Stomach (tissue), 8 donors: ENCODE measurements at regions not wholly inside any gene's neighbourhood (a gene's known extent, or its start where the extent isn't known, plus 50 kb on each side); places are given as distances from the start of the nearest gene placed in this dataset.

Experiments used
- DNase-seq, 2 donors: peaks; one replicate each; pipeline versions ENCODE4 v3.0.0 to v3.0.0-alpha.2; 2013 to 2019
- H3K27ac ChIP-seq, 5 donors: fragments of 200-600 bp in 4 of 5; sonication (generic) in 4 of 5; one replicate each; pipeline ENCODE4 v1.5.1; 2013 to 2019; ENCODE audit warnings: mild to moderate bottlenecking in 1 of 5, moderate library complexity in 1 of 5
- H3K27me3 ChIP-seq, 3 donors: fragments of 200-600 bp; sonication (generic); one replicate each; pipeline ENCODE4 v1.5.1; 2017 to 2019; ENCODE audit warnings: mixed run types in 1 of 3
- H3K36me3 ChIP-seq, 4 donors: fragments of 200-600 bp; sonication (generic); 1 replicate in 3 of 4; 2 replicates in 1 of 4; pipeline ENCODE4 v1.5.1; 2016 to 2019
- H3K4me1 ChIP-seq, 4 donors: fragments of 200-600 bp; sonication (generic); one replicate each; pipeline ENCODE4 v1.5.1; 2016 to 2019
- H3K4me3 ChIP-seq, 4 donors: fragments of 200-600 bp; sonication (generic) in 3 of 4; one replicate each; pipeline ENCODE4 v1.5.1; 2016 to 2019; ENCODE audit warnings: mild to moderate bottlenecking in 1 of 4
- H3K9me3 ChIP-seq, 4 donors: fragments of 200-600 bp; sonication (generic); one replicate each; pipeline ENCODE4 v1.5.1; 2016 to 2019
- CTCF ChIP-seq, 7 experiments: fragments of 450-650 bp in 4 of 7; fragments of 200-600 bp in 3 of 7; sonication (generic) in 3 of 7; IDR thresholded peaks; one replicate each; pipeline ENCODE4 v1.5.1; 2016 to 2019; ENCODE audit warnings: antibody characterized with exemption in 7 of 7, control low read depth in 2 of 7, mild to moderate bottlenecking in 1 of 7
- EP300 ChIP-seq: sonication (generic); formaldehyde crosslinking; IDR thresholded peaks from one replicate; pipeline ENCODE4 v1.6.1; 2017; ENCODE audit warnings: antibody characterized with exemption
- POLR2A ChIP-seq, 4 donors: fragments of 450-650 bp; IDR thresholded peaks; one replicate each; pipeline ENCODE4 v1.6.1; 2016; ENCODE audit warnings: antibody characterized with exemption in 4 of 4, control low read depth in 2 of 4, mild to moderate bottlenecking in 1 of 4, moderate library complexity in 1 of 4
- POLR2AphosphoS5 ChIP-seq, 3 donors: sonication (generic); formaldehyde crosslinking; IDR thresholded peaks; one replicate each; pipeline ENCODE4 v1.6.1; 2016; ENCODE audit warnings: antibody characterized with exemption in 3 of 3
- WGBS, 5 donors: extraction: QIAGEN DNeasy Blood & Tissue Kit in 3 of 5; methylation state at CpG; one replicate each; pipeline versions ENCODE4 v1.1.5 to v1.1.7; 2013 to 2018; 5-methylcytosine and 5-hydroxymethylcytosine counted together
- intact Hi-C: fragments of 100-400 bp; cut with DNase I; formaldehyde crosslinking; loops from one replicate; pipeline ENCODE4 v1.15.1; 2023; ENCODE audit warnings: low total_unique reads
- donor health status: healthy with polysubstance abuse.
- donor health status: Bipolar disorder and iron deficiency.
- donor health status: healthy.

- WGBS, 5 donors: 89 to 98% (median 91%) methylated on average over 4 of the region's 4 CpGs
- intact Hi-C loops: no loop called here
- peak overlapping the region in 2 of 5 donors; percentile 83 to 85 for H3K27ac ChIP-seq
Observed at GRCh38 chr5:91315701-91316100, 67.4 kb downstream of the ARRDC3 start.

GRCh38 chr5:91313757-91314673 lies 69.1 kb downstream of the ARRDC3 start:
- Histone ChIP-seq H3K4me1 (peaks cover 8 to 44% (median 30%) of the 10 kb centered on the region in 4 donors), H3K9me3 (no peaks in the 10 kb centered on the region), H3K4me3 (peak overlapping the region in 1 of 4 donors; percentile 12), H3K36me3 (no peaks in the 10 kb centered on the region), H3K27ac (peak overlapping the region in 4 of 5 donors; percentile 74 to 85 (median 80)), H3K27me3 (no peaks in the 10 kb centered on the region)
- intact Hi-C loops: no loop called here
- no peak for TF ChIP-seq CTCF (IDR thresholded peaks at IDR 0.05)
- TF ChIP-seq EP300: no peak
- TF ChIP-seq POLR2AphosphoS5 (IDR thresholded peaks at IDR 0.05): peak; percentile 67 to 89 (median 77)
- WGBS, 5 donors: 47 to 58% (median 52%) methylated on average over 9 of the region's 9 CpGs
- peak; percentile 61 to 79 for DNase-seq

More at GRCh38 chr5:91315701-91316100, 67.4 kb downstream of the ARRDC3 start:
- Histone ChIP-seq H3K9me3 (no peaks in the 10 kb centered on the region), H3K4me1 (peaks cover 8 to 42% (median 30%) of the 10 kb centered on the region in 4 donors), H3K4me3 (no peak overlapping the region), H3K36me3 (no peaks in the 10 kb centered on the region), H3K27me3 (no peaks in the 10 kb centered on the region)
- no peak for TF ChIP-seq CTCF (IDR thresholded peaks at IDR 0.05)
- no peak for TF ChIP-seq POLR2AphosphoS5 (IDR thresholded peaks at IDR 0.05)
- no peak for DNase-seq

GRCh38 chr5:91312698-91313097 lies 70.4 kb downstream of the ARRDC3 start:
- TF ChIP-seq CTCF (IDR thresholded peaks at IDR 0.05): no peak
- peak overlapping the region in 1 of 4 donors; percentile 19 for H3K4me3 ChIP-seq
- no peaks in the 10 kb centered on the region for H3K9me3 ChIP-seq
- intact Hi-C loops: no loop called here
- H3K36me3 ChIP-seq: no peaks in the 10 kb centered on the region
- no peaks in the 10 kb centered on the region for H3K27me3 ChIP-seq
- peak overlapping the region in 4 of 5 donors; percentile 76 to 85 (median 84) for H3K27ac ChIP-seq
- WGBS, 5 donors: 47 to 68% (median 54%) methylated on average over 1 of the region's 1 CpG
- peaks cover 8 to 44% (median 30%) of the 10 kb centered on the region in 4 donors for H3K4me1 ChIP-seq
- no peak for DNase-seq

GRCh38 chr5:91311697-91312501 lies 71.2 kb downstream of the ARRDC3 start:
- H3K36me3 ChIP-seq: no peaks in the 10 kb centered on the region
- 32 to 54% (median 43%) methylated on average over 11 of the region's 11 CpGs for WGBS, 5 donors
- peak overlapping the region; percentile 42 to 85 (median 83) for H3K27ac ChIP-seq
- no peak overlapping the region for H3K4me3 ChIP-seq
- intact Hi-C loops: no loop called here
- no peaks in the 10 kb centered on the region for H3K27me3 ChIP-seq
- H3K4me1 ChIP-seq: peaks cover 8 to 46% (median 30%) of the 10 kb centered on the region in 4 donors
- H3K9me3 ChIP-seq: no peaks in the 10 kb centered on the region
- peak; percentile 50 to 82 for DNase-seq
- peak; percentile 57 to 88 (median 81) for TF ChIP-seq POLR2AphosphoS5 (IDR thresholded peaks at IDR 0.05)
- TF ChIP-seq CTCF (IDR thresholded peaks at IDR 0.05): no peak
- TF ChIP-seq POLR2A (IDR thresholded peaks at IDR 0.05): no peak
- peak; percentile 51 for TF ChIP-seq EP300
